H1 (cell line): ENCODE measurements at regions not wholly inside any gene's neighbourhood (a gene's known extent, or its start where the extent isn't known, plus 50 kb on each side); places are given as distances from the start of the nearest gene placed in this dataset.
"Not testable (repeated sequence)": the region's sequence is repeated elsewhere in the genome, so short reads cannot be mapped to it uniquely, and the experiment has no call there.

Experiments used
- CTCF ChIA-PET: fragments of 300-600 bp; sonication (Branson Sonifier 250); formaldehyde crosslinking; loops from one replicate; lab custom pipeline; 2021; ENCODE audit not compliant: partially characterized antibody; lab: Charles Lee
- POLR2A ChIA-PET: fragments of 300-600 bp; sonication (Branson Sonifier 250); formaldehyde crosslinking; loops from one replicate; lab custom pipeline; 2021; ENCODE audit warnings: inconsistent platforms; ENCODE audit not compliant: partially characterized antibody; lab: Charles Lee
- DNase-seq, 2 experiments: peaks; one replicate each; pipeline versions ENCODE4 v3.0.0 to v3.0.0-alpha.2; 2010 to 2022; ENCODE audit warnings: low spot score in 2 of 2, low read depth in 1 of 2, mixed read lengths in 1 of 2
- FAIRE-seq: peaks from 2 replicates; lab custom pipeline; 2011; peaks lifted over from hg19 to GRCh38; lab: Jason Lieb, UNC
- H2AFZ ChIP-seq: 2 replicates; pipeline ENCODE4 v1.8.1; 2012; ENCODE audit warnings: low read length, inconsistent platforms
- H2AK5ac ChIP-seq: 2 replicates; pipeline ENCODE4 v1.6.1; 2013; ENCODE audit warnings: low read depth, low read length
- H2BK120ac ChIP-seq: replicated peaks from 2 replicates; pipeline ENCODE3; 2013; ENCODE audit warnings: low read depth, low read length, inconsistent platforms
- H2BK12ac ChIP-seq: 2 replicates; pipeline ENCODE4 v1.6.1; 2013; ENCODE audit warnings: low read depth, low read length
- H2BK15ac ChIP-seq: 2 replicates; pipeline ENCODE4 v1.6.1; 2013; ENCODE audit warnings: low read length
- H2BK20ac ChIP-seq: 2 replicates; pipeline ENCODE4 v1.6.1; 2013; ENCODE audit warnings: low read length
- H2BK5ac ChIP-seq: 2 replicates; pipeline ENCODE4 v1.6.1; 2013; ENCODE audit warnings: low read depth, low read length
- H3K14ac ChIP-seq: 2 replicates; pipeline ENCODE4 v1.6.1; 2013; ENCODE audit warnings: inconsistent platforms; ENCODE audit not compliant: insufficient read length
- H3K18ac ChIP-seq: 2 replicates; pipeline ENCODE4 v1.6.1; 2013; ENCODE audit warnings: low read length; ENCODE audit errors: extremely low read depth
- H3K23ac ChIP-seq: 2 replicates; pipeline ENCODE4 v1.6.1; 2013; ENCODE audit warnings: inconsistent platforms; ENCODE audit not compliant: insufficient read length
- H3K23me2 ChIP-seq: 2 replicates; pipeline ENCODE4 v1.6.1; 2013; ENCODE audit warnings: low read depth, low read length
- H3K27ac ChIP-seq: 2 replicates; pipeline ENCODE4 v1.6.1; 2011; ENCODE audit warnings: low read depth, low read length, inconsistent platforms
- H3K27me3 ChIP-seq, 4 experiments: replicated peaks in 1 of 4; 1 replicate in 1 of 4; 2 replicates in 3 of 4; pipeline versions ENCODE4 v1.6.1 to v1.8.1; 2011 to 2013; ENCODE audit warnings: low read length in 3 of 4, mild to moderate bottlenecking in 3 of 4, inconsistent platforms in 2 of 4, mixed read lengths in 2 of 4, moderate library complexity in 1 of 4; ENCODE audit not compliant: control insufficient read depth in 3 of 4, insufficient read depth in 3 of 4; ENCODE audit errors: extremely low read depth in 1 of 4
- H3K36me3 ChIP-seq, 4 experiments: 2 replicates each; pipeline versions ENCODE4 v1.6.1 to v1.8.1; 2011 to 2013; ENCODE audit warnings: mild to moderate bottlenecking in 4 of 4, low read length in 3 of 4, moderate library complexity in 2 of 4, control low read depth in 1 of 4, inconsistent platforms in 1 of 4; ENCODE audit not compliant: insufficient read depth in 4 of 4, control insufficient read depth in 2 of 4
- H3K4ac ChIP-seq: replicated peaks from 2 replicates; pipeline ENCODE3; 2013; ENCODE audit warnings: low read length, low read depth, mixed read lengths, inconsistent platforms; ENCODE audit not compliant: insufficient read length
- H3K4me1 ChIP-seq, 4 experiments: replicated peaks in 1 of 4; 1 replicate in 1 of 4; 2 replicates in 3 of 4; pipeline versions ENCODE4 v1.6.1 to v1.8.1; 2011 to 2013; ENCODE audit warnings: low read length in 3 of 4, inconsistent platforms in 2 of 4, mixed read lengths in 1 of 4; ENCODE audit not compliant: insufficient read depth in 4 of 4, control insufficient read depth in 3 of 4
- H3K4me2 ChIP-seq, 2 experiments: 2 replicates each; pipeline versions ENCODE4 v1.6.1 to v1.8.1; 2011 to 2013; ENCODE audit warnings: low read depth in 2 of 2, low read length in 2 of 2, control low read depth in 1 of 2, inconsistent platforms in 1 of 2, mild to moderate bottlenecking in 1 of 2; ENCODE audit not compliant: insufficient read depth in 1 of 2
- H3K4me3 ChIP-seq, 4 experiments: fragments of 200-600, 300-600 bp in 1 of 4; sonication (generic), shearing (Covaris generic), sonication (Bioruptor Twin) in 1 of 4; 2 replicates each; pipeline versions ENCODE4 v1.5.1 to v1.8.1; 2011 to 2016; ENCODE audit warnings: low read length in 4 of 4, low read depth in 3 of 4, control low read depth in 2 of 4, inconsistent platforms in 2 of 4, mild to moderate bottlenecking in 2 of 4, mixed read lengths in 1 of 4, moderate library complexity in 1 of 4; ENCODE audit not compliant: insufficient read depth in 2 of 4; ENCODE audit errors: extremely low read depth in 1 of 4
- H3K56ac ChIP-seq: replicated peaks from 2 replicates; pipeline ENCODE3; 2013; ENCODE audit warnings: low read depth, mild to moderate bottlenecking, mixed read lengths, low read length, inconsistent platforms; ENCODE audit not compliant: insufficient read length
- H3K79me1 ChIP-seq: 2 replicates; pipeline ENCODE4 v1.6.1; 2013; ENCODE audit warnings: low read depth, low read length, control low read depth
- H3K79me2 ChIP-seq, 2 experiments: 2 replicates each; pipeline versions ENCODE4 v1.6.1 to v1.8.1; 2012 to 2013; ENCODE audit warnings: low read length in 2 of 2, mild to moderate bottlenecking in 2 of 2, inconsistent platforms in 1 of 2; ENCODE audit not compliant: insufficient read depth in 2 of 2, control insufficient read depth in 1 of 2
- H3K9ac ChIP-seq, 4 experiments: replicated peaks in 1 of 4; 1 replicate in 1 of 4; 2 replicates in 3 of 4; pipeline versions ENCODE4 v1.6.1 to v1.8.1; 2011 to 2013; ENCODE audit warnings: low read depth in 3 of 4, low read length in 3 of 4, control low read depth in 2 of 4, mild to moderate bottlenecking in 2 of 4, moderate library complexity in 2 of 4, inconsistent platforms in 1 of 4; ENCODE audit errors: extremely low read depth in 1 of 4
- H3K9me3 ChIP-seq, 2 experiments: 2 replicates each; pipeline versions ENCODE4 v1.6.1 to v1.8.1; 2012 to 2013; ENCODE audit warnings: mild to moderate bottlenecking in 2 of 2, moderate library complexity in 2 of 2, control low read depth in 1 of 2, inconsistent platforms in 1 of 2, low read depth in 1 of 2, low read length in 1 of 2, mixed read lengths in 1 of 2; ENCODE audit not compliant: insufficient read depth in 2 of 2
- H4K20me1 ChIP-seq, 2 experiments: replicated peaks in 1 of 2; 2 replicates each; pipeline versions ENCODE3 to v1.8.1; 2011 to 2013; ENCODE audit warnings: inconsistent platforms in 2 of 2, low read length in 2 of 2, mild to moderate bottlenecking in 1 of 2; ENCODE audit not compliant: insufficient read depth in 2 of 2, control insufficient read depth in 1 of 2
- H4K5ac ChIP-seq: 2 replicates; pipeline ENCODE4 v1.6.1; 2013; ENCODE audit warnings: low read length, low read depth, mixed read lengths, inconsistent platforms; ENCODE audit not compliant: insufficient read length
- H4K8ac ChIP-seq: 2 replicates; pipeline ENCODE4 v1.8.0; 2013; ENCODE audit warnings: mild to moderate bottlenecking, moderate library complexity, low read length, inconsistent platforms; ENCODE audit not compliant: insufficient read depth; ENCODE audit errors: extremely low read depth
- H4K91ac ChIP-seq: replicated peaks from 2 replicates; pipeline ENCODE3; 2013; ENCODE audit warnings: low read length, mixed read lengths, inconsistent platforms; ENCODE audit not compliant: insufficient read length
- WGBS, 2 experiments: shearing (Covaris generic) in 1 of 2; methylation state at CpG; one replicate each; pipeline versions ENCODE4 v1.1.6 to v1.1.7; 2013 to 2015; ENCODE audit warnings: low lambda C conversion rate in 2 of 2, mixed read lengths in 2 of 2, inconsistent platforms in 1 of 2, low coverage in 1 of 2, missing lambda C conversion rate in 1 of 2; ENCODE audit not compliant: insufficient replicate concordance in 2 of 2, insufficient coverage in 1 of 2, insufficient read length in 1 of 2; ENCODE audit errors: extremely low coverage in 1 of 2, missing lambda C conversion rate in 1 of 2; 5-methylcytosine and 5-hydroxymethylcytosine counted together

DNA sequence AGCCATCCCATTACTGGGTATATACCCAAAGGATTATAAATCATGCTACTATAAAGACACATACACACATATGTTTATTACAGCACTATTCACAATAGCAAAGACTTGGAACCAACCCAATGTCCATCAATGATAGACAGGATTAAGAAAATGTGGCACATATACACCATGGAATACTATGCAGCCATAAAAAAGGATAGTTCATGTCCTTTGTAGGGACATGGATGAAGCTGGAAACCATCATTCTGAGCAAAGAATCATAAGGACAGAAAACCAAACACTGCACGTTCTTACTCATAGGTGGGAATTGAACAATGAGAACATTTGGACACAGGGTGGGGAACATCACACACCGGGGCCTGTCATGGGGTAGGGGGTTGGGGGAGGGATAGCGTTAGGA, 60.3 kb upstream of the NMU start:
- H2BK15ac ChIP-seq, H3K9me3 ChIP-seq: not testable (repeated sequence)

More for the DNA sequence above, 60.3 kb upstream of the NMU start:
- H3K9ac ChIP-seq, H2BK20ac ChIP-seq, H3K36me3 ChIP-seq, CTCF ChIA-PET, H4K8ac ChIP-seq, H3K56ac ChIP-seq, H2BK120ac ChIP-seq, H2BK12ac ChIP-seq, H3K79me2 ChIP-seq, H3K27ac ChIP-seq, H4K5ac ChIP-seq, H3K4me1 ChIP-seq, H3K4me3 ChIP-seq, FAIRE-seq, H3K79me1 ChIP-seq, H2AFZ ChIP-seq, POLR2A ChIA-PET, H3K18ac ChIP-seq, H3K23ac ChIP-seq, H3K27me3 ChIP-seq, H2BK5ac ChIP-seq, DNase-seq, H3K14ac ChIP-seq, H4K20me1 ChIP-seq, H4K91ac ChIP-seq, H3K4ac ChIP-seq, H3K23me2 ChIP-seq, H3K4me2 ChIP-seq, H2AK5ac ChIP-seq: not testable (repeated sequence)
- 94% methylated on average over 3 of the region's 3 CpGs; no CpG with 5 or more reads in 1 of the 2 experiments for WGBS, 2 experiments
